ENCODE measurements at regions not wholly inside any gene's neighbourhood (a gene's known extent, or its start where the extent isn't known, plus 50 kb on each side); places are given as distances from the start of the nearest gene placed in this dataset.

- no peak for DNase-seq (ENCODE audit: low read depth)
- no peak overlapping the region for H3K4me3 ChIP-seq (ENCODE audit: low read depth, low read length)
- peak; percentile 63 for TF ChIP-seq CTCF (conservative IDR thresholded peaks at IDR 0.05; ENCODE audit: low read depth, low read length)
Observed at GRCh38 chr1:79197421-79197820, 190.9 kb upstream of the ADGRL4 start.

- TF ChIP-seq CTCF (conservative IDR thresholded peaks at IDR 0.05; ENCODE audit: low read depth, low read length), result no peak
- H3K4me3 ChIP-seq (ENCODE audit: low read depth, low read length), result no peak overlapping the region
- DNase-seq (ENCODE audit: low read depth), result no peak
Observed at GRCh38 chr1:79196211-79196610, 189.7 kb upstream of the ADGRL4 start.

- peak; percentile 31 for DNase-seq (ENCODE audit: low read depth)
- no peak for TF ChIP-seq CTCF (conservative IDR thresholded peaks at IDR 0.05; ENCODE audit: low read depth, low read length)
- no peak overlapping the region for H3K4me3 ChIP-seq (ENCODE audit: low read depth, low read length)
Observed at GRCh38 chr1:79193211-79194079, 186.9 kb upstream of the ADGRL4 start.

GRCh38 chr1:79190074-79190473, 183.5 kb upstream of the ADGRL4 start:
- TF ChIP-seq CTCF (conservative IDR thresholded peaks at IDR 0.05; ENCODE audit: low read depth, low read length), result no peak
- peak; percentile 18 for DNase-seq (ENCODE audit: low read depth)
- H3K4me3 ChIP-seq (ENCODE audit: low read depth, low read length), result no peak overlapping the region

GRCh38 chr1:79188337-79188736, 181.8 kb upstream of the ADGRL4 start:
- H3K4me3 ChIP-seq (ENCODE audit: low read depth, low read length), result no peak overlapping the region
- no peak for TF ChIP-seq CTCF (conservative IDR thresholded peaks at IDR 0.05; ENCODE audit: low read depth, low read length)
- DNase-seq (ENCODE audit: low read depth), result no peak

GRCh38 chr1:79186260-79186659, 179.7 kb upstream of the ADGRL4 start:
- no peak overlapping the region for H3K4me3 ChIP-seq (ENCODE audit: low read depth, low read length)
- DNase-seq (ENCODE audit: low read depth), result no peak
- no peak for TF ChIP-seq CTCF (conservative IDR thresholded peaks at IDR 0.05; ENCODE audit: low read depth, low read length)

- no peak for TF ChIP-seq CTCF (conservative IDR thresholded peaks at IDR 0.05; ENCODE audit: low read depth, low read length)
- no peak for DNase-seq (ENCODE audit: low read depth)
- no peak overlapping the region for H3K4me3 ChIP-seq (ENCODE audit: low read depth, low read length)
Observed at GRCh38 chr1:79177844-79178243, 171.3 kb upstream of the ADGRL4 start.

All from epithelial cell of proximal tubule (primary cell).